ENCODE measurements at regions not wholly inside any gene's neighbourhood (a gene's known extent, or its start where the extent isn't known, plus 50 kb on each side); places are given as distances from the start of the nearest gene placed in this dataset.

- no peak for DNase-seq (ENCODE audit: low read depth)
- no peaks in the 10 kb centered on the region for H3K36me3 ChIP-seq (ENCODE audit: control insufficient read depth, insufficient read depth, low read length)
- no peak overlapping the region for H3K4me3 ChIP-seq (ENCODE audit: low read depth, low read length)
- ChIA-PET CTCF (no interaction called here), POLR2A (no interaction called here)
- H3K27me3 ChIP-seq (ENCODE audit: control insufficient read depth, insufficient read depth, low read length) = no peaks in the 10 kb centered on the region
- no peak for TF ChIP-seq CTCF (IDR thresholded peaks at IDR 0.05; ENCODE audit: insufficient read depth, low read depth, low read length)
Observed at GRCh38 chr5:2989517-2989916, 238.0 kb upstream of the IRX2 start.

- POLR2A ChIA-PET = no interaction called here
- DNase-seq (ENCODE audit: low read depth) = no peak
- H3K27me3 ChIP-seq (ENCODE audit: control insufficient read depth, insufficient read depth, low read length) = no peaks in the 10 kb centered on the region
- no peaks in the 10 kb centered on the region for H3K36me3 ChIP-seq (ENCODE audit: control insufficient read depth, insufficient read depth, low read length)
- CTCF ChIA-PET = no interaction called here
- TF ChIP-seq CTCF (IDR thresholded peaks at IDR 0.05; ENCODE audit: insufficient read depth, low read depth, low read length) = no peak
- H3K4me3 ChIP-seq (ENCODE audit: low read depth, low read length) = no peak overlapping the region
Observed at GRCh38 chr5:2986301-2986700, 234.8 kb upstream of the IRX2 start.

GRCh38 chr5:2985718-2986117, 234.2 kb upstream of the IRX2 start:
- no peak for TF ChIP-seq CTCF (IDR thresholded peaks at IDR 0.05; ENCODE audit: insufficient read depth, low read depth, low read length)
- ChIA-PET POLR2A (no interaction called here), CTCF (no interaction called here)
- Histone ChIP-seq H3K27me3 (ENCODE audit: control insufficient read depth, insufficient read depth, low read length) (no peaks in the 10 kb centered on the region), H3K4me3 (ENCODE audit: low read depth, low read length) (no peak overlapping the region), H3K36me3 (ENCODE audit: control insufficient read depth, insufficient read depth, low read length) (no peaks in the 10 kb centered on the region)
- no peak for DNase-seq (ENCODE audit: low read depth)

GRCh38 chr5:2983583-2984300, 232.3 kb upstream of the IRX2 start:
- ChIA-PET CTCF (no interaction called here), POLR2A (no interaction called here)
- DNase-seq (ENCODE audit: low read depth) = no peak
- no peak for TF ChIP-seq CTCF (IDR thresholded peaks at IDR 0.05; ENCODE audit: insufficient read depth, low read depth, low read length)
- no peaks in the 10 kb centered on the region for H3K36me3 ChIP-seq (ENCODE audit: control insufficient read depth, insufficient read depth, low read length)
- H3K4me3 ChIP-seq (ENCODE audit: low read depth, low read length) = no peak overlapping the region
- no peaks in the 10 kb centered on the region for H3K27me3 ChIP-seq (ENCODE audit: control insufficient read depth, insufficient read depth, low read length)

GRCh38 chr5:2981652-2982051, 230.2 kb upstream of the IRX2 start:
- DNase-seq (ENCODE audit: low read depth) = no peak
- POLR2A ChIA-PET = no interaction called here
- Histone ChIP-seq H3K4me3 (ENCODE audit: low read depth, low read length) (no peak overlapping the region), H3K36me3 (ENCODE audit: control insufficient read depth, insufficient read depth, low read length) (no peaks in the 10 kb centered on the region), H3K27me3 (ENCODE audit: control insufficient read depth, insufficient read depth, low read length) (no peaks in the 10 kb centered on the region)
- CTCF ChIA-PET = no interaction called here
- no peak for TF ChIP-seq CTCF (IDR thresholded peaks at IDR 0.05; ENCODE audit: insufficient read depth, low read depth, low read length)
